HG03064 (cell line): ENCODE measurements at regions not wholly inside any gene's neighbourhood (a gene's known extent, or its start where the extent isn't known, plus 50 kb on each side); places are given as distances from the start of the nearest gene placed in this dataset.

Experiments used
- ATAC-seq: cut with Tn5 transposase; IDR thresholded peaks from one replicate; pipeline ENCODE4 v1.9.1; 2021; ENCODE audit warnings: low read depth; ENCODE audit not compliant: unreplicated experiment

- no peak for ATAC-seq
Observed at GRCh38 chr17:79332011-79332554, 257.5 kb downstream of the ENGASE start.

- no peak for ATAC-seq
Observed at GRCh38 chr17:79331492-79331891, 256.9 kb downstream of the ENGASE start.

- ATAC-seq: no peak
Observed at GRCh38 chr17:79330696-79331095, 256.1 kb downstream of the ENGASE start.

- no peak for ATAC-seq
Observed at GRCh38 chr17:79330229-79330628, 255.6 kb downstream of the ENGASE start.

- no peak for ATAC-seq
Observed at GRCh38 chr17:79326814-79327213, 252.2 kb downstream of the ENGASE start.

- ATAC-seq: no peak
Observed at GRCh38 chr17:79325709-79326430, 251.2 kb downstream of the ENGASE start.

GRCh38 chr17:79324194-79324593, 249.6 kb downstream of the ENGASE start:
- ATAC-seq: no peak

GRCh38 chr17:79323566-79323965, 248.9 kb downstream of the ENGASE start:
- ATAC-seq: no peak

- no peak for ATAC-seq
Observed at GRCh38 chr17:79322211-79323123, 247.8 kb downstream of the ENGASE start.

- no peak for ATAC-seq
Observed at GRCh38 chr17:79320331-79320730, 245.7 kb downstream of the ENGASE start.

- ATAC-seq: no peak
Observed at GRCh38 chr17:79317916-79318315, 243.3 kb downstream of the ENGASE start.

GRCh38 chr17:79316805-79317204, 242.2 kb downstream of the ENGASE start:
- no peak for ATAC-seq

- ATAC-seq: no peak
Observed at GRCh38 chr17:79315358-79316105, 240.9 kb downstream of the ENGASE start.

- ATAC-seq: no peak
Observed at GRCh38 chr17:79314617-79315357, 240.2 kb downstream of the ENGASE start.

GRCh38 chr17:79311373-79311772, 236.7 kb downstream of the ENGASE start:
- no peak for ATAC-seq

- ATAC-seq: no peak
Observed at GRCh38 chr17:79306424-79307318, 232.0 kb downstream of the ENGASE start.

- no peak for ATAC-seq
Observed at GRCh38 chr17:79305768-79306423, 231.3 kb downstream of the ENGASE start.

GRCh38 chr17:79305376-79305767, 230.7 kb downstream of the ENGASE start:
- ATAC-seq: no peak

GRCh38 chr17:79304884-79305283, 230.3 kb downstream of the ENGASE start:
- no peak for ATAC-seq
